GM10266 (cell line): ENCODE measurements at regions not wholly inside any gene's neighbourhood (a gene's known extent, or its start where the extent isn't known, plus 50 kb on each side); places are given as distances from the start of the nearest gene placed in this dataset.

Experiments
- DNase-seq: peaks from one replicate; pipeline ENCODE4 v3.0.0; 2012; ENCODE audit errors: extremely low spot score
- TF ChIP-seq, protein P1 (sequence below): IDR thresholded peaks from 2 replicates; pipeline ENCODE4 v1.5.1; 2012; ENCODE audit warnings: mild to moderate bottlenecking, low read depth; ENCODE audit not compliant: control insufficient read depth, insufficient read depth; ENCODE audit errors: missing control alignments

DNA sequence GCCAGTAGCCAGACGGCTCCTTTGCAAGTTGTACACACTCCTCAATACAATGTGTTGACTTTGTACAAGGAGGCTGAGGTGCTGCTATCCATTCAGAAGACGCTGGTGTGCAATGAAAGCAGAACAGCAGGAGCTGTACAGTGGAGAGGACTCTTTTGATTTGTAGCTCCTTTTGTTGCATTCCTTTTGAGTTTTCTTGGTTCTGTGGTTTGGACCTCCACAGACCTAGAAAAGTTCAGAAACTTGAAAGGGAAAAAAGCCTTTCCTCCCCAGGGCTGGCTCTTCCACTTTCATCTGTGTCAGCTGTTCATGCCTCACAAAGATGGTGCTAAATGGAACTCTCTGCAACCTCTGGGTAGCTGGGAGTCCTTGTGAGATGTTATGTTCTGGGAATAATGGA is 117.4 kb downstream of the MAT2B start:
- no peak for DNase-seq
- TF ChIP-seq, protein P1, sequence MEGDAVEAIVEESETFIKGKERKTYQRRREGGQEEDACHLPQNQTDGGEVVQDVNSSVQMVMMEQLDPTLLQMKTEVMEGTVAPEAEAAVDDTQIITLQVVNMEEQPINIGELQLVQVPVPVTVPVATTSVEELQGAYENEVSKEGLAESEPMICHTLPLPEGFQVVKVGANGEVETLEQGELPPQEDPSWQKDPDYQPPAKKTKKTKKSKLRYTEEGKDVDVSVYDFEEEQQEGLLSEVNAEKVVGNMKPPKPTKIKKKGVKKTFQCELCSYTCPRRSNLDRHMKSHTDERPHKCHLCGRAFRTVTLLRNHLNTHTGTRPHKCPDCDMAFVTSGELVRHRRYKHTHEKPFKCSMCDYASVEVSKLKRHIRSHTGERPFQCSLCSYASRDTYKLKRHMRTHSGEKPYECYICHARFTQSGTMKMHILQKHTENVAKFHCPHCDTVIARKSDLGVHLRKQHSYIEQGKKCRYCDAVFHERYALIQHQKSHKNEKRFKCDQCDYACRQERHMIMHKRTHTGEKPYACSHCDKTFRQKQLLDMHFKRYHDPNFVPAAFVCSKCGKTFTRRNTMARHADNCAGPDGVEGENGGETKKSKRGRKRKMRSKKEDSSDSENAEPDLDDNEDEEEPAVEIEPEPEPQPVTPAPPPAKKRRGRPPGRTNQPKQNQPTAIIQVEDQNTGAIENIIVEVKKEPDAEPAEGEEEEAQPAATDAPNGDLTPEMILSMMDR: no peak

DNA sequence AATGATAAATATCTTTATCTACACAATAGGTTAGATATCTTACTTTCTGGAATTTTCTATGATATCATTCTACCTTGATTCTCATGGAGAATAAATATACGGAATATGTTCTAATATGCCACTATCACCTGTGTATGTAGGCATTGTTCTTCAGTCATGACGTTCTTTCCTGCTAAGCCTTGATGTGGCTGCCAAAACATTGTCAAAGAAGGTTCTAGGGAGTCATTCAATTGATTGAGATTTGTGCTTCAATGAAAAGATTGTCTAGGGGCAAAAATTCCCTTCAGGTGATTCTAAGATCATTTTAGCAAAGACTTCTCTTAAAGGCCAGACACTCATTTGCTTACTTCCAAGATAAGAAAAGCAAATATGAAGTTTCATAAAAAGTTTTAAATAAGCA is 118.1 kb downstream of the MAT2B start:
- DNase-seq: no peak
- TF ChIP-seq, protein P1: no peak

DNA sequence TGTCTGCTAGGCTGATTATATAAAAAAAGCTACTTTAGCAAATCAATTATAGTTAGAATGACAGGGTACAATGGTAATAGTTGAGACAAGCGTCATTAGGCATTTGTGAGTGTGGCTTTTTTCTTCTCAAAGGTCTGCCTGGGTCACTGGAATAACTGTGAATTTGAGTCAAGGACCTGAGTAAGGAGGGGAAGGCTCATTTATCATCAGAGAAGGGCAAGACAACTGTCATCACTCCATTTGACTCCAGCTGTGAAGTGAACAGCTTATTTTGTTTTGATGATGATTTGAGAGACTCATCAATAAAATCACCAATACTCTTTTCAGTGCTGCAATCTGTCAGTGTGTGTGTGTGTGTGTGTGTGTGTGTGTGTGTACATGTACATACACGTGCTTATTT is 118.6 kb downstream of the MAT2B start:
- TF ChIP-seq, protein P1: no peak
- DNase-seq: no peak

DNA sequence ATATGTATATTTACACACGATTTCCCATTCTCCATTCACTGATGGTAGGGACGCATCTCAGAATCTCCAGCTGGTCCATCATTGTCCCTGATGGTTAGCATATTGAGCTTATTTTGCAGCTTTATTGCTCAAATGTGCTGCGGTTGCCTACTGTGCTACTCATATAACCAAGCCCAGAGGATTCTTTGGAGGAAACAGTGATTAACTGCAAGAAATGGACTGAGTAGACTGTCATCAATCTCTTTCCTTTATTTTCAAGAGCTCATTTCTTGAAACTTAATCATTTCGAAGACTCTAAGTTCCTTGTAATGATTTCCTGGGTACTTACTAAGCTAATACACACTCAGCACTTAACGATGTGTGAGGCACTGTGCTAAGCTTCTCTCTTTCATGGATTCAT is 119.0 kb downstream of the MAT2B start:
- TF ChIP-seq, protein P1: no peak
- no peak for DNase-seq

DNA sequence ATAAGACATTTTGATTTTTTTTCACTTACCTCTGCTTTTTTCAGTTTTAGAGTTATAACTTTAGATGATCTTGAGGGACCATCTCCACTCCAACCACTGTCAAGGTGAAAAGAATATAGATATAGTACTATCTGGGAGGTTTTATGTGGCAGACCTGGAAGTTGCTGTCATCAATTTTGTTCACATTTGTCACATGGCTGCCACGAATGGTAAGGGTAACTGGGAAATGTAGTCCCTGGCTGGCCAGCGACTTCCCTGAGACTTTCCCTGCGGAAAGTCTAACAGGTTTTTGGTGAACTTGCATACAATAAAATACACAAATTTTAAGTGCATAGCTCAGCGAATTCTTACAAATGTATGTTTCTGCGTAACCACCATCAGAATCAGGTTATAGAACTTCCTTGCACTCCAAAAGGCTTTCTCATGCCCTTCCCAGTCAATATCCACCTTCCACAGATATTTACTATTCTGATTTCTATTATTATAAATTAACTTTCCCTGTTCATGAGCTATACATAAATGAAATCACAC is 121.5 kb downstream of the MAT2B start:
- TF ChIP-seq, protein P1: no peak
- DNase-seq: no peak

DNA sequence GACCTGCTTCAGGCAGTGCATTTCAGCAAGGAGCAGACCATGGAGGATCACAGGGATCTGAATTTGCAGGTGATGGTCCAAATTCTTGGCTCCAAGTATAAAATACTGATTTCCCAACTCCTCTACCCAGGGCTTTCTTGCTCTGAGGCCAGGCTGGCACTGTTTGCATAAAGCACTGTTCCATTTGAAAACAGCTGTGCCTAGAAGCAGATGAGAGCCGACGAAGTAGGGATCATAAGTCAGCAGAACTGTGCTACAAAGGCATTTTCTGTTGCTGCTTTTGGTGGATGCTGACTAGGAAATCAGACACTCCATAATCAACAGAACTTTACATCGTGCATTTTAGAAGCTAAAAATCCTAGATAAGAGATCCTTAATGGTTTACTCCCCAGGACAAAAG is 126.4 kb downstream of the MAT2B start:
- DNase-seq: no peak
- TF ChIP-seq, protein P1: no peak

DNA sequence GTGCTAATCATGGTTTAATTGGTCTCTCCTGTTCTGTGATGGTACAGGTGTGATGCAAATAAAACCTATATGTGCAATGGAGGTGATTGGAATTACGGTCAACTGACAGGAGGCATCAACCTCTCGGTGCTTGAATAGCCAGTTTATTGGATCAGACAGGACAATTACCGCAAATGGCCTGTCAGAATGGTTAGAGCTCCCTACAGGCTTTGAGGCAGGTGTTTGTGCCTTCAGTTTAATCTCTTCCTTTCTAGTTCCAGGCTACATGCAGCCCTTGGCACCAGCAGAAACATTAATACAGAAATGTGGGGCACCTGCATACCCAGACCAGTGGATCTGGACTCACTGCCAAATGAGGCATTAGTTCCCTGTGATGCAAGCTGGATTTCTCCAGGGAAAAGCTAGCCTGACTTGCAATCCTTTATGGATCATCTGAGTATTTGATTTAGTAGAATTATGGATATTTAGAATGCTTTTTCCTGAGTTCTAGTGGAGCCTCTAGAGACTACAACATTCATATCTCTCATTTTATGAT is 128.6 kb downstream of the MAT2B start:
- DNase-seq: no peak
- TF ChIP-seq, protein P1: no peak
